NT2/D1 (cell line): ENCODE measurements at regions not wholly inside any gene's neighbourhood (a gene's known extent, or its start where the extent isn't known, plus 50 kb on each side); places are given as distances from the start of the nearest gene placed in this dataset.

ENCODE experiments used
- DNase-seq: peaks from one replicate; pipeline ENCODE4 v3.0.0-alpha.2; 2011; ENCODE audit warnings: low read depth, low spot score
- H3K27me3 ChIP-seq: 2 replicates; pipeline ENCODE4 v1.6.0; 2011; ENCODE audit warnings: mild to moderate bottlenecking; ENCODE audit not compliant: insufficient read length, insufficient read depth
- H3K36me3 ChIP-seq: 2 replicates; pipeline ENCODE4 v1.6.1; 2011; ENCODE audit warnings: mild to moderate bottlenecking, low read length, mixed read lengths; ENCODE audit not compliant: insufficient read depth, insufficient read length
- H3K4me1 ChIP-seq: 2 replicates; pipeline ENCODE4 v1.5.1; 2011; ENCODE audit not compliant: insufficient read depth, insufficient read length
- H3K4me3 ChIP-seq: 2 replicates; pipeline ENCODE4 v1.5.1; 2011; ENCODE audit warnings: low read depth; ENCODE audit not compliant: insufficient read length
- H3K9ac ChIP-seq: 2 replicates; pipeline ENCODE4 v1.6.0; 2011; ENCODE audit warnings: low read depth; ENCODE audit not compliant: insufficient read length
- H3K9me3 ChIP-seq: 2 replicates; pipeline ENCODE4 v1.5.1; 2011; ENCODE audit warnings: mild to moderate bottlenecking, low read length; ENCODE audit not compliant: insufficient read depth
- SUZ12 ChIP-seq: IDR thresholded peaks from 2 replicates; pipeline ENCODE4 v1.6.1; 2011; ENCODE audit not compliant: insufficient read length, insufficient read depth; ENCODE audit errors: extremely low read depth
- YY1 ChIP-seq: IDR thresholded peaks from 2 replicates; pipeline ENCODE4 v1.6.1; 2011; ENCODE audit not compliant: insufficient read length, insufficient read depth
- ZNF274 ChIP-seq: IDR thresholded peaks from 2 replicates; pipeline ENCODE4 v1.6.1; 2011; ENCODE audit warnings: mild to moderate bottlenecking, low read depth, low read length

GRCh38 chr3:67923796-67924195 lies 269.4 kb upstream of the SUCLG2 start:
- no peak for DNase-seq
- no peak overlapping the region for H3K4me3 ChIP-seq
- TF ChIP-seq SUZ12 (no peak), ZNF274 (no peak), YY1 (no peak)
- no peaks in the 10 kb centered on the region for H3K36me3 ChIP-seq
- H3K27me3 ChIP-seq: no peaks in the 10 kb centered on the region
- H3K4me1 ChIP-seq: no peaks in the 10 kb centered on the region
- H3K9ac ChIP-seq: no peak overlapping the region
- no peaks in the 10 kb centered on the region for H3K9me3 ChIP-seq

- H3K4me3 ChIP-seq: no peak overlapping the region
- no peak for DNase-seq
- no peaks in the 10 kb centered on the region for H3K27me3 ChIP-seq
- no peak overlapping the region for H3K9ac ChIP-seq
- no peaks in the 10 kb centered on the region for H3K36me3 ChIP-seq
- H3K4me1 ChIP-seq: no peaks in the 10 kb centered on the region
- TF ChIP-seq SUZ12 (no peak), ZNF274 (no peak), YY1 (no peak)
- H3K9me3 ChIP-seq: no peaks in the 10 kb centered on the region
Measured at GRCh38 chr3:67920969-67921368, 266.6 kb upstream of the SUCLG2 start.

GRCh38 chr3:67920311-67920710 lies 265.9 kb upstream of the SUCLG2 start:
- H3K27me3 ChIP-seq: no peaks in the 10 kb centered on the region
- no peaks in the 10 kb centered on the region for H3K36me3 ChIP-seq
- no peaks in the 10 kb centered on the region for H3K9me3 ChIP-seq
- no peak overlapping the region for H3K4me3 ChIP-seq
- no peak for TF ChIP-seq YY1
- TF ChIP-seq SUZ12: no peak
- TF ChIP-seq ZNF274: no peak
- no peak for DNase-seq
- no peak overlapping the region for H3K9ac ChIP-seq
- H3K4me1 ChIP-seq: no peaks in the 10 kb centered on the region

- Histone ChIP-seq H3K36me3 (no peaks in the 10 kb centered on the region), H3K4me1 (no peaks in the 10 kb centered on the region), H3K9ac (no peak overlapping the region), H3K27me3 (no peaks in the 10 kb centered on the region), H3K9me3 (no peaks in the 10 kb centered on the region), H3K4me3 (no peak overlapping the region)
- no peak for DNase-seq
- no peak for TF ChIP-seq YY1
- no peak for TF ChIP-seq SUZ12
- TF ChIP-seq ZNF274: no peak
Measured at GRCh38 chr3:67916353-67916752, 261.9 kb upstream of the SUCLG2 start.

- H3K4me1 ChIP-seq: no peaks in the 10 kb centered on the region
- H3K36me3 ChIP-seq: no peaks in the 10 kb centered on the region
- TF ChIP-seq ZNF274 (no peak), YY1 (no peak), SUZ12 (no peak)
- H3K9ac ChIP-seq: no peak overlapping the region
- no peaks in the 10 kb centered on the region for H3K9me3 ChIP-seq
- H3K27me3 ChIP-seq: no peaks in the 10 kb centered on the region
- H3K4me3 ChIP-seq: no peak overlapping the region
- no peak for DNase-seq
Measured at GRCh38 chr3:67907735-67908134, 253.3 kb upstream of the SUCLG2 start.

- TF ChIP-seq ZNF274 (no peak), SUZ12 (no peak)
- Histone ChIP-seq H3K4me1 (no peaks in the 10 kb centered on the region), H3K27me3 (no peaks in the 10 kb centered on the region), H3K4me3 (no peak overlapping the region), H3K36me3 (no peaks in the 10 kb centered on the region), H3K9me3 (no peaks in the 10 kb centered on the region), H3K9ac (no peak overlapping the region)
- DNase-seq: no peak
Measured at GRCh38 chr3:67906261-67906660, 251.8 kb upstream of the SUCLG2 start.

- TF ChIP-seq YY1 (no peak), ZNF274 (no peak), SUZ12 (no peak)
- no peaks in the 10 kb centered on the region for H3K27me3 ChIP-seq
- no peaks in the 10 kb centered on the region for H3K36me3 ChIP-seq
- H3K9me3 ChIP-seq: no peaks in the 10 kb centered on the region
- no peaks in the 10 kb centered on the region for H3K4me1 ChIP-seq
- no peak for DNase-seq
- no peak overlapping the region for H3K4me3 ChIP-seq
- no peak overlapping the region for H3K9ac ChIP-seq
Measured at GRCh38 chr3:67901681-67902080, 247.3 kb upstream of the SUCLG2 start.

- H3K9me3 ChIP-seq: no peaks in the 10 kb centered on the region
- H3K4me3 ChIP-seq: no peak overlapping the region
- no peaks in the 10 kb centered on the region for H3K36me3 ChIP-seq
Measured at GRCh38 chr3:67898916-67899315, 244.5 kb upstream of the SUCLG2 start.

More at GRCh38 chr3:67898916-67899315, 244.5 kb upstream of the SUCLG2 start:
- Histone ChIP-seq H3K27me3 (no peaks in the 10 kb centered on the region), H3K4me1 (no peaks in the 10 kb centered on the region), H3K9ac (no peak overlapping the region)
- no peak for DNase-seq
- TF ChIP-seq SUZ12 (no peak), YY1 (no peak), ZNF274 (no peak)
